GM12875 (cell line): ENCODE measurements at regions not wholly inside any gene's neighbourhood (a gene's known extent, or its start where the extent isn't known, plus 50 kb on each side); places are given as distances from the start of the nearest gene placed in this dataset.

Experiments
- H3K4me3 ChIP-seq: one replicate; pipeline ENCODE4 v1.5.1; 2011; ENCODE audit warnings: low read depth, low read length, control low read depth
- CTCF ChIP-seq: IDR thresholded peaks from 2 replicates; pipeline ENCODE4 v1.5.1; 2011; ENCODE audit warnings: low read depth, mild to moderate bottlenecking, control low read depth, inconsistent platforms, low read length, moderate library complexity, borderline replicate concordance; ENCODE audit not compliant: insufficient read depth

DNA sequence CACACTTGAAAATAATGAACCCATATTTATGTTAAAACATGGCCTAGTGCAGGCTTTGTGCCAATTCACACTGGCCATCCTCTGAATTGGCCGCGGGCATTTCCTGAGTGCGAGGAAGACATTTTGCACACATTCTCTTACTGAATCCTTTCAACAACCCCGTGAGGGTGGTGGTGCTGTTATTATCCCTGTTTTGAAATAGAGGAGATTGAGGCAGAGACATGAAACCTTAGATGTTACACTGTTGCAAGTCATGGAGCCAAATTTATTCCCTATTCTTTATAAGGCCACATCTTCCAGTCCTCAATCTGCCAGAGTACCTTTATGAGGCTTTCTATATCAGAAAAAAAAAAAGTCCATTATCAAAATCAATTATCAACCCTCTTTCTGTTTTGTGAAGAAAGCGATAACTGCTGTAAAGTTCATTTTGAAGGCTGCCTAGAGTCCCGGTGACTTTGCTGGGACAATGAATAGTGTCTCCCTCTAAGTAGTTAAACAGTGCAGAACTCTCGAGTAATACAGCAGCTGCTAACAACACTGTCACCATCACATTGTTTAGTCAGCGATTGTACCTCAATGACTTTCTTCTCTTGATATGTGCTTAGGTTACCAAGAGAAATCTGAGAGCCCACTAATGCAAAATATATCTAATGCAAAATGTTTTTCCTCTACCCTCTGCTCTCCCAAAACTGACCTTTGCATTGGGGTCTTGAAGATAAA lies 242.3 kb upstream of the PPARGC1A start:
- H3K4me3 ChIP-seq: no peak overlapping the region
- TF ChIP-seq CTCF: no peak

GRCh38 chr4:24130637-24131036 lies 240.8 kb upstream of the PPARGC1A start:
- no peak overlapping the region for H3K4me3 ChIP-seq
- no peak for TF ChIP-seq CTCF

GRCh38 chr4:24126776-24127175 lies 236.9 kb upstream of the PPARGC1A start:
- TF ChIP-seq CTCF: no peak
- no peak overlapping the region for H3K4me3 ChIP-seq

GRCh38 chr4:24121395-24122175 lies 231.7 kb upstream of the PPARGC1A start:
- no peak for TF ChIP-seq CTCF
- H3K4me3 ChIP-seq: no peak overlapping the region

DNA sequence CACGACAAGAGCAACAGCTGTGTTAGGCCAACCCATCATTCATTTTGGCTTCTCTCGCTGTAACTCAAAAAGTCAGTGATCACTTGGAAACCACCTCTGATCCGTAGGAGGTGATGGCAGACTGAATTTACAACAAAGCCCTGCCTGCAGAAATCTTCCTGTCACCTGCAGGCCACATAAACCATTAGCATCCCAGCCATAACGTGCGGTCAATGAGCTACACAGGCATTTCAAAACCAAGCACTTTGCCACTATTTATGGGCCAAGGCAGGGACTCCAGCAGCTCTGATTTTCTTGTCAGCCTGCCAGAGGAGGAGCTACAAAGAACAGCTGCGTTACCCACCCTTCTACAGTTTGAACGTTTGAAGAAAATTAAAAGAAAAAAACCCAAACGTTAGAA lies 228.1 kb upstream of the PPARGC1A start:
- no peak for TF ChIP-seq CTCF
- H3K4me3 ChIP-seq: no peak overlapping the region

- no peak for TF ChIP-seq CTCF
- no peak overlapping the region for H3K4me3 ChIP-seq
Measured at GRCh38 chr4:24116107-24116506, 226.3 kb upstream of the PPARGC1A start.
